OCI-LY3 (cell line): ENCODE measurements at regions not wholly inside any gene's neighbourhood (a gene's known extent, or its start where the extent isn't known, plus 50 kb on each side); places are given as distances from the start of the nearest gene placed in this dataset.

Experiments
- H2AFZ ChIP-seq: fragments of 200-600, 300-600 bp; shearing (Covaris generic); 2 replicates; pipeline ENCODE4 v1.6.0; 2014; ENCODE audit warnings: antibody characterized with exemption, low read depth, low read length
- H3K27ac ChIP-seq: fragments of 200-600, 300-600 bp; sonication (generic); 2 replicates; pipeline ENCODE4 v1.5.1; 2014; ENCODE audit warnings: mild to moderate bottlenecking, low read length, moderate library complexity, mixed read lengths
- H3K27me3 ChIP-seq: fragments of 200-600, 300-600 bp; sonication (generic); 2 replicates; pipeline ENCODE4 v1.6.1; 2014; ENCODE audit warnings: low read depth, low read length, mixed read lengths
- H3K36me3 ChIP-seq: fragments of 200-600, 300-600 bp; sonication (generic); replicated peaks from 2 replicates; pipeline ENCODE3; 2014; ENCODE audit warnings: low read depth, low read length, mixed read lengths
- H3K4me1 ChIP-seq: fragments of 300-600, 200-600 bp; sonication (generic); 2 replicates; pipeline ENCODE4 v1.6.1; 2014; ENCODE audit warnings: low read length, mixed read lengths
- H3K4me2 ChIP-seq: fragments of 200-600, 300-600 bp; sonication (generic); 2 replicates; pipeline ENCODE4 v1.6.1; 2014; ENCODE audit warnings: low read length, mixed read lengths
- H3K4me3 ChIP-seq: fragments of 300-600, 200-600 bp; sonication (generic); 2 replicates; pipeline ENCODE4 v1.5.1; 2014; ENCODE audit warnings: antibody characterized with exemption, mild to moderate bottlenecking, low read length, moderate library complexity
- H3K79me2 ChIP-seq: fragments of 300-600, 200-600 bp; shearing (Covaris generic); 2 replicates; pipeline ENCODE4 v1.6.1; 2014; ENCODE audit warnings: mild to moderate bottlenecking, low read length, mixed read lengths
- H3K9ac ChIP-seq: fragments of 300-600, 200-600 bp; shearing (Covaris generic); 2 replicates; pipeline ENCODE4 v1.6.0; 2014; ENCODE audit warnings: mild to moderate bottlenecking, low read length, moderate library complexity
- H3K9me3 ChIP-seq: fragments of 200-600, 300-600 bp; shearing (Covaris generic); 2 replicates; pipeline ENCODE4 v1.6.1; 2014; ENCODE audit warnings: low read length, mixed read lengths; ENCODE audit not compliant: insufficient read depth
- H4K20me1 ChIP-seq: fragments of 200-600, 300-600 bp; sonication (generic); 2 replicates; pipeline ENCODE4 v1.6.1; 2016; ENCODE audit warnings: low read length, mixed read lengths; ENCODE audit not compliant: insufficient read depth
- EZH2phosphoT487 ChIP-seq: fragments of 200-600 bp; shearing (Covaris generic); IDR thresholded peaks from 2 replicates; pipeline ENCODE4 v1.6.1; 2018; ENCODE audit warnings: antibody characterized with exemption, mixed run types, low read depth
- TF ChIP-seq, protein P1 (sequence below): fragments of 200-600, 300-600 bp; sonication (generic); IDR thresholded peaks from 2 replicates; pipeline ENCODE4 v1.5.1; 2014; ENCODE audit warnings: antibody characterized with exemption, low read length, low read depth

DNA sequence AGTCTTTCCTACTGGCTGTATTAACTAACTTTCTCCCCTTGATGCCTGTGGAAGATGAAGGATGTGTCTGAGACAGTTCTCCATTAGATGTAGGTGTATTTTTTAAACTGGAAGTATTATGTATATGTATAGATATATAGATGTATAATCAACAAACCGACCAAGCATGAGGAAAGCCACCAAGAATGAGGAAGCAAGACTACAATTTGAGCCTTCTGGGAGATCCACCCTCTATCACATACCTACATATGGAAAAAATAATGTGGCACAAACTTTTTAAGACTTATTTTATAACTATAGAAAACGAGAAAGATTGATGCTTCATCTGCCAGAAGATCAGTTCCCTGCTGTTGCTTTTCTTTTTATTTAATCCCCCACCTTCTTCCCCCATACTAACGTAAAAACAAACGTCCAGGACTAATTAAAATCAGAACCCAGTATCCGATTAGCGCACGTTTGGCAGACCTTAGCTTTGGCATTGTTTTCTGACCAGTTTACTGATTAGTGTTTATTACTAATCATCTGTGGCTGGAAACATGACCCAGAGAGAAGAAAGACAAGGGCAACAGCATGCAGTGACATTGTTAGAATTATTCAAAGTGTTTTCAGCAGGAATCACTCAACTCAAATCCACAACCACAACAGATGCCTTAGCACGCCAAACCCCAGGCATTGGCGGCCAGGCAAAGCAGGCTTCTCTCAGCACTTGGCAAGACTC lies 490.2 kb downstream of the EBF1 start:
- no peak overlapping the region for H2AFZ ChIP-seq
- H3K27ac ChIP-seq: no peak overlapping the region
- no peaks in the 10 kb centered on the region for H3K36me3 ChIP-seq
- H4K20me1 ChIP-seq: no peaks in the 10 kb centered on the region
- H3K9ac ChIP-seq: no peak overlapping the region
- H3K9me3 ChIP-seq: no peaks in the 10 kb centered on the region
- peaks cover 8% of the 10 kb centered on the region for H3K4me1 ChIP-seq
- no peak overlapping the region for H3K4me3 ChIP-seq
- no peaks in the 10 kb centered on the region for H3K79me2 ChIP-seq
- TF ChIP-seq, protein P1, sequence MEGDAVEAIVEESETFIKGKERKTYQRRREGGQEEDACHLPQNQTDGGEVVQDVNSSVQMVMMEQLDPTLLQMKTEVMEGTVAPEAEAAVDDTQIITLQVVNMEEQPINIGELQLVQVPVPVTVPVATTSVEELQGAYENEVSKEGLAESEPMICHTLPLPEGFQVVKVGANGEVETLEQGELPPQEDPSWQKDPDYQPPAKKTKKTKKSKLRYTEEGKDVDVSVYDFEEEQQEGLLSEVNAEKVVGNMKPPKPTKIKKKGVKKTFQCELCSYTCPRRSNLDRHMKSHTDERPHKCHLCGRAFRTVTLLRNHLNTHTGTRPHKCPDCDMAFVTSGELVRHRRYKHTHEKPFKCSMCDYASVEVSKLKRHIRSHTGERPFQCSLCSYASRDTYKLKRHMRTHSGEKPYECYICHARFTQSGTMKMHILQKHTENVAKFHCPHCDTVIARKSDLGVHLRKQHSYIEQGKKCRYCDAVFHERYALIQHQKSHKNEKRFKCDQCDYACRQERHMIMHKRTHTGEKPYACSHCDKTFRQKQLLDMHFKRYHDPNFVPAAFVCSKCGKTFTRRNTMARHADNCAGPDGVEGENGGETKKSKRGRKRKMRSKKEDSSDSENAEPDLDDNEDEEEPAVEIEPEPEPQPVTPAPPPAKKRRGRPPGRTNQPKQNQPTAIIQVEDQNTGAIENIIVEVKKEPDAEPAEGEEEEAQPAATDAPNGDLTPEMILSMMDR: no peak
- no peak for TF ChIP-seq EZH2phosphoT487
- no peak overlapping the region for H3K4me2 ChIP-seq
- H3K27me3 ChIP-seq: no peaks in the 10 kb centered on the region

DNA sequence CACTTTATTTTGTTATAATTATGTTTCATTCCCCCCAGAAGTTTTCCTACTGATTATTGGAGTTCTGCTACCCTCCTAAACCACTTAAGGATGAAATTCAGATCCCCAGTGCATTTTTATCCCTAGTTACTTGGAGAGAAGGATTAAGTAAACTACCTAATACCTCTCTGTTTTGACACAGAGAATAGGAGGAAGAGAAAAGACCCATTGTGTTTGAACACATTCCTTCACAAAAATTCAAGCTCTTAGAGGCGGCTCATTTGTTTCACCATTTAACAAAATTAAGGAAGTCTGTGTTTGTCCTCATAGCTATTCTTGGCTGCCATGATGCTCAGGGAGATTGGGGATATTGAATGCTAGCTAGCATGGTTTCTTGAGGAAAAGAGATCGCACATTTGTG lies 492.6 kb downstream of the EBF1 start:
- Histone ChIP-seq H3K79me2 (no peaks in the 10 kb centered on the region), H3K27me3 (no peaks in the 10 kb centered on the region), H3K9ac (no peak overlapping the region), H4K20me1 (no peaks in the 10 kb centered on the region), H3K4me3 (no peak overlapping the region), H3K4me1 (peaks cover 8% of the 10 kb centered on the region), H3K36me3 (no peaks in the 10 kb centered on the region), H3K27ac (no peak overlapping the region), H3K4me2 (no peak overlapping the region), H2AFZ (no peak overlapping the region), H3K9me3 (no peaks in the 10 kb centered on the region)
- TF ChIP-seq, protein P1: no peak
- no peak for TF ChIP-seq EZH2phosphoT487

DNA sequence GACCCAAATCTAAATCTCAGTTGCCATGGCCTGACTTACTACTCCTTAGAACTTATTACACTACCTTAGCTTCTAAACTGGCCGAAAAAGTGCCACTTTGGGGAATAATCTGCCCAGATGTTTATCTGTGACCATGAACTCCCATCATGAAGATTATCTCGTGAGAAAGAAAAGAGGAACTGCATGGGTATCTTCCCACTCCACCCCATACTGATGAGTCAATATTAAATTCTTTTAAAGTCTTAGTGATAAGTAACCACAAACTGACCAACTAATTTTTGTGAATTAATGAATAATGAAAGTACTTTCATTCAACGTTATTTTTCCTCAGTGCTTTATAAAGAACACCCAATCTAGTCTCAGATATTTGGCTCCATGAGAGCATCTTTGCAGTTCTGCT lies 493.5 kb downstream of the EBF1 start:
- Histone ChIP-seq H3K79me2 (no peaks in the 10 kb centered on the region), H3K27ac (no peak overlapping the region), H3K9me3 (no peaks in the 10 kb centered on the region), H3K4me3 (no peak overlapping the region), H4K20me1 (no peaks in the 10 kb centered on the region), H3K9ac (no peak overlapping the region), H3K4me1 (peaks cover 11% of the 10 kb centered on the region), H3K4me2 (no peak overlapping the region), H2AFZ (no peak overlapping the region), H3K36me3 (no peaks in the 10 kb centered on the region), H3K27me3 (no peaks in the 10 kb centered on the region)
- TF ChIP-seq, protein P1: no peak
- no peak for TF ChIP-seq EZH2phosphoT487

DNA sequence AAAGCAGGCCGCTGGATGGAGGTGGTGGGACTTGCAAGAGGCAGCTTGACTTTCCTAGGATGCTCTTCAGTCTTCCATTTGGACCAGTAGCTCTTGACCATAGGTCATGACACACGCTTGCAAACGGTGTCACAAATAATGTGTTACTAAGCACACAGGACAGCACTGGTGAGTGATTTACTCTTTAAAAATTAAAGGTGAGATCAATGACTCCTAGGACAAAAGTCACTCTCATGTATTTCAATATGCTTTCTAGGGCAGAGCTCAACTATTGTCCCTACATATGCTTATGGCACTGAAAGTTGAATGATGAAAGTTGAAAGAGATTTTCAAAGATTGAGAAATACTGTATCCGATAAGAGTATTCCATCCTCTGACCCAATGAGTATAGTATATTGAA lies 496.7 kb downstream of the EBF1 start:
- Histone ChIP-seq H3K36me3 (no peaks in the 10 kb centered on the region), H3K27ac (no peak overlapping the region), H3K4me2 (no peak overlapping the region), H3K9ac (no peak overlapping the region), H3K27me3 (no peaks in the 10 kb centered on the region), H3K9me3 (no peaks in the 10 kb centered on the region), H2AFZ (no peak overlapping the region), H4K20me1 (no peaks in the 10 kb centered on the region), H3K4me3 (no peak overlapping the region), H3K79me2 (no peaks in the 10 kb centered on the region), H3K4me1 (peaks cover 28% of the 10 kb centered on the region)
- no peak for TF ChIP-seq EZH2phosphoT487
- TF ChIP-seq, protein P1: no peak
